GM18907 (cell line): ENCODE measurements at regions not wholly inside any gene's neighbourhood (a gene's known extent, or its start where the extent isn't known, plus 50 kb on each side); places are given as distances from the start of the nearest gene placed in this dataset.
A peak's percentile ranks its signal among the peaks of the same experiment; 100 is the strongest.

ENCODE experiments used
- ATAC-seq: cut with Tn5 transposase; IDR thresholded peaks from one replicate; pipeline ENCODE4 v1.9.1; 2021; ENCODE audit warnings: mild to moderate bottlenecking, moderate library complexity; ENCODE audit not compliant: unreplicated experiment

DNA sequence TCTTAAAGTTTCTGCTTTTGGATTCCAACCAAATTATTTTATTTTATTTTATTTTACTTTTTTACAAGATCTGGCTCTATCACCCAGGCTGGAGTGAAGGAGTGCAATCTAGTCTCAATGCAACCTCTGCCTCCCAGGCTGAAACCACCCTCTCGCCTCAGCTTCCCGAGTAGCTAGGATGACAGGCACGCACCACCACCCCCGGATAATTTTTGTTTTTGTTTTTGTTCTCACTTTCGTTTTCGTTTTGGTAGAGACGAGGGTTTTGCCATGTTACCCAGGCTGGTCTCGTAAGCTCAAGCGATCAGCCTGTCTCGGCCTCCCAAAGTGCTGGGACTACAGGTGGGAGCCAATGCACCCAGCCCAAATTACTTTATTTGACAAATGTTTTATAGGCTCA is 219.8 kb downstream of the ETS1 start:
- ATAC-seq, result no peak

DNA sequence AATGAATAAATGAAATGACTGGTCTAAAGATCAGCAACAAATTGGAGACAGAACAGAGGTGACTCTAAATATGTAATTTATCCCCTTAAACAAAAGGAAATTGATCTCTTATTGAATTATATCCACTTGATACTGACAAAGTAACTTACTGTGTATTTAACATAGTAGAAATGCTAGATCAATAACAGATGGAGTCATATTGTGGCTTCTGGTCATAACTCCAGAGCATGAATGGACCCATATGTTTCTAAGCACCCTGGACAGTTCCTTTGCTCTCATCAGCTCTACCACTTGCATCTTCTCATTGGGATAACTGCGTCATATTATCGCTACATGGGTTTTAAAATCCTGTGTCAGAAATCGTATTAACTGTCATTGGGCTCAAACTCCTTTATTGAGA is 222.3 kb downstream of the ETS1 start:
- ATAC-seq, result no peak

- no peak for ATAC-seq
These were observed 225.8 kb downstream of the ETS1 start for GRCh38 chr11:128361451-128362020.

DNA sequence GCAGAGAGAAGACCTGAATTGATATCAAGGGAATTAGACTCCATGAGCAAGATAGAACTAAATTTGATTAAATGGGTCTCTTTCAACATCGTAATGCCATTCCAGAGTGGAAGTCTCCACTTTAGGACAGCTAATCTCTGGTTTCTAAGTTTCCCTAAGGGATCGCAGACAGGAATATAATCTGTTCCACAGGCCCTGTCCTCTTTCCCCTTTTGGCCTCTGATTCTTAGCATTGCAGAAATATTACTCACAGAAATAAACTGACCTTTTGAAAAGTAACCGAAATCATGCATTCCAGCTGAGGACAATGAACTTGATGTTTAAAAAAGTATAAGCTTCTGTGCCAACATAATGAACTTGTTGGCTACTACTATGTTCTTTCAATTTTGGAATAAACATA is 227.8 kb downstream of the ETS1 start:
- ATAC-seq, result no peak

- no peak for ATAC-seq
These were observed 230.3 kb downstream of the ETS1 start for GRCh38 chr11:128357073-128357472.

DNA sequence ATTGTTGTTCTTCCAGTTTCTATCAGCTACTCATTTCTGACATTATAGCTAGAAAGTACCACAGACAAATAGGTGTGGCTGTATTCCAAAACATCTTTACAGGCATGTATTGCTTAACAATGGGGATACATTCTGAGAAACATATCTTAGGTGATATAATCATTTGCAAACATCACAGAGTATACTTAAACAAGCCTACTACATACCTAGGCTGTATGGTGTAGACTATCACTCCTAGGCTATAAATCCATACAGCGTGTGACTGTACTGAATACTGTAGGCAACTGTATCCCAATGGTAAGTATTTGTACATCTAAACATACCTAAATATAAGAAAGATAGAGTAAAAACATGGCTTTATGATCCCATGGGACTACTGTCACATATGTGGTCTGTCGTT is 231.8 kb downstream of the ETS1 start:
- ATAC-seq, result no peak

DNA sequence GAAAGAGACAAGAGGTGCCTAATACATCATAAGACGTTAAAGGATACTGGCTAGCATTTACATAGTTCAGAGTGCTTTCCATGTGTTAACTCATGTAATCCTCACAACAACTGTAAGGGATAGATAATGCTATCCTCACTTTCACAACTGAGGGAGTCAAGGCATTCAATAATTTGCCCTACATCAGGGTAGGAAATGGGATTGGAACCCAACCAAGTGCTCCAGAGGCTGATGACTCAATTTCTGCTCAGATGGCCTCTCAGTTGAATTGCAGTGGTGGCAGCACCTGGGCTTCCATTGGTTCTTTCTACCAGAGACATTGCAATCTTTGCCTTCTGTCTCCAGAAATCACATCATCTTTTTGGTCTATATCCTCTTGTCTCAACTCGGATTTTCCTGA is 232.9 kb downstream of the ETS1 start:
- ATAC-seq, result no peak

GRCh38 chr11:128351168-128351567 is 236.2 kb downstream of the ETS1 start:
- ATAC-seq, result no peak

- ATAC-seq, result no peak
These were observed 237.6 kb downstream of the ETS1 start for GRCh38 chr11:128349650-128350299.

- no peak for ATAC-seq
These were observed 240.6 kb downstream of the ETS1 start for GRCh38 chr11:128346804-128347203.

DNA sequence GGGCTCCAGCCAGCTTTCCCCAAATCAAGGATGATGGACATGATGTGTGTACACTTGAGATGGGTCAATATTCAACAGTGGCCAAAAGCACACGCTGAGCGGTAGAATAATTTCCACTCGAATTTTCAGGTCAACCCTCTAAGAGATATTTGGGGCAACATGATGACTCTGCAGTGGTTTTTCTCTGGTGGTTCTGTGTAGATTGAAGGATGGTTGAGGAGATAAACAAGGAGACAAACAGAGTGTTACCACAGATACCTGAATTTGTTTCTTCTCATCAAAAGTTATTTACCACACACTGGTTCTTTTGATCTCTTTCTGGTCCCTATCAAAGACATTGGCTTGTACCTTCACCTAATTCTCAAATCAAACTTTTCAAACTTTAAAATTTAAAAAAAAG is 242.0 kb downstream of the ETS1 start:
- ATAC-seq, result no peak

GRCh38 chr11:128343870-128344269 is 243.5 kb downstream of the ETS1 start:
- ATAC-seq, result no peak

DNA sequence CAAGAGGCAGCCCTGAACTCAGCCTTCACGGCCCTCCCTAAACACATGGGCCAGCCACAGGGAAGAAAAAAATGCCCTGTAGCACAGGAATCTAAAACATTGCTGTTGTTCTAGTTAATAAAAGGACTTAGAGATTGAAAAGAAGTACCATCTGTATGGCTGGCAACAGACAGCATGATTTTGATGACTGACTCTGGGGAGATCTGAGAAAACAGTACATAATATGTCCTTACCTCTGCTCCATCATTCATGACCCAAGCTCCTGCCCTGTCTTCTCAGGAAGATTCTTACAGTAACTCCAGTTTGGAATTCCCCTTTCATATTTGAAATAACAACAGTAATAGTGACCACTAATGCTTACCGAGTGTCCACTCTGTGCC is 244.2 kb downstream of the ETS1 start:
- peak; percentile 38 for ATAC-seq

- peak; percentile 98 for ATAC-seq
These were observed 244.7 kb downstream of the ETS1 start for GRCh38 chr11:128342511-128343134.

- ATAC-seq, result no peak
These were observed 245.8 kb downstream of the ETS1 start for GRCh38 chr11:128341280-128342248.

- ATAC-seq, result no peak
These were observed 247.6 kb downstream of the ETS1 start for GRCh38 chr11:128339792-128340191.

- no peak for ATAC-seq
These were observed 248.5 kb downstream of the ETS1 start for GRCh38 chr11:128338811-128339210.

- ATAC-seq, result no peak
These were observed 251.2 kb downstream of the ETS1 start for GRCh38 chr11:128336203-128336602.

DNA sequence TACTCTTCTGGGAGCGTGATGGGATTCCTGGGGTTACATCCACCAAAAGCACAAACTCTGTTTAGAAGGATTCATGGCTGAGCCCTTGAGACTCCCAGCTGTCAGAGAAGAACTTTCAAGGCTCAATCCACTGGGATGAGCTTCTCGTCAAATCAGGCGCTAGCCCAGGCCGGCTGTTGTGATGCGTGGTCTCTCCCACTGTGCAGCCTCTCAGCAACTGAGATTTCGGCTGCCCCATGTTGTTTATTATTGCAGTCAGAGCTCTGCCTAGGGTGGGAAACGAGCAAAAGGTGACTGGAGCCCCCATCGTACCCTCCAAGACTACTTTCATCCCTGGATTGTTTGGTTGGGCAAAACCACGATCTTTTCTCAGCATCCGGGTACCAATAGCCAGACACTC is 251.6 kb downstream of the ETS1 start:
- ATAC-seq, result no peak

DNA sequence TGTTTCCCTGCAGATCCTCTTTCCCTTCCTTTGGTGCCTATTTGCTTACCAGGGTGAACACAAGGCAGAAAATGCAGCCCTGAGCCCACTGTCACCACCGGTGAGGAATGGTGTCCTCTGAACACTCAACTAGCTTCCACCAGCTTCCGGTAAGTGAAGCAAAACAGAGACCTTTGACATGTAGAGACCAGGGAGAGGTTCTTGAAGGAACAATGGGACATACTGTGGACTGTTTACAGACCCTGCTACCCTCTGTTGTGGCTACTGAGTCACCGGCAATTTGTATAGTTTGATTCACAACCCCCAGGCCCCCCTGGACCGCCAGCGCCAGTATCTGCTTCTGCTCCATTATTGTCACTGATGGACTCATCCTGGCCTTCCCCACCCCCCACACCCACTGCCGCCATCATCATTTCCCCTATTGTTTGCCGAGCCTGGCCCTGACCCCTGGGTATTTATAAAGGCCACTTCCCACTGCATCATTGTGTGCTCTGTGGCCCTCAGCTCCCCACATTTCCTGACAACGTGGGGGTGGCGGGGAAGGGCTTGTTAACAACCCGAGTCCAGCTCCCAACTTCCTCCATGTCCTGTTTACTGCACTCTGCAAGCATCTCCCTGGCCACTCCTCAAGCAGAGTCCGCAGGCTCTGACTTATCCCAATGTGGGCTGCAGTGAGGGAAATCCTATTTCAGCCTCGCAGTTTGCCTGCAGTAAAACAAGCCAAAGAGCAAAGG is 252.9 kb downstream of the ETS1 start:
- no peak for ATAC-seq

GRCh38 chr11:128331317-128331716 is 256.0 kb downstream of the ETS1 start:
- ATAC-seq, result no peak
